ENCODE measurements at regions not wholly inside any gene's neighbourhood (a gene's known extent, or its start where the extent isn't known, plus 50 kb on each side); places are given as distances from the start of the nearest gene placed in this dataset.

DNA sequence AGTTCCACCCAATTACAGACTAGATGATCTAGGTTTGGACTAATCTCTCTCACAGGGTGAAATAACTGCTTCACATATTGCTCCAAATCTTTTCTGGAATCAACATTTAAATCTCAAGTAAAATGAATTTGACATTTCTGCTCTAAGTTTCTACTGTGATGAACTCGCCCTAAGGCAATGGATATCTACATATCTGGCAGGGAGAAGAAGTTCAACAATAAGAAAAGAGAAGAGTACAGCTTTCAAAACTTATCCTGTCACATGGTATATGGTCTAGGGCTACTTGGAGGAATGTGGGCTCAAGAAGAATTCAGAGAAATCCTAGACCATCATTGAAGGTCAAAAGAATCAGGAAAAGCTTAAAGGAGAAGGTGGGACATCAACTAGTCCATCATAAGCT lies 440.2 kb downstream of the MBD2 start:
- H3K9me3 ChIP-seq (ENCODE audit: control insufficient read depth, low read depth, low read length) = no peaks in the 10 kb centered on the region
- no peak overlapping the region for H3K18ac ChIP-seq (ENCODE audit: insufficient read length, low read depth, low read length)
- no peak overlapping the region for H3K4ac ChIP-seq (ENCODE audit: low read depth, low read length)
- DNase-seq = no peak
- H3K4me2 ChIP-seq (ENCODE audit: insufficient read depth, insufficient read length, low read length) = no peak overlapping the region
- no peak overlapping the region for H2BK120ac ChIP-seq (ENCODE audit: low read depth, low read length, poor library complexity, severe bottlenecking)
- H3K27me3 ChIP-seq (ENCODE audit: insufficient read depth, low read length) = no peaks in the 10 kb centered on the region
- no peak overlapping the region for H4K8ac ChIP-seq (replicated peaks; ENCODE audit: insufficient read length, low read depth, low read length)
- Mint-ChIP-seq H3K4me1 (no peaks in the 10 kb centered on the region), H3K27ac (no peak overlapping the region), H3K36me3 (ENCODE audit: insufficient read depth in 1 of 3, low read depth in 3 of 3) (no peaks in the 10 kb centered on the region), H3K4me3 (no peak overlapping the region), H3K9me3 (no peaks in the 10 kb centered on the region), H3K27me3 (ENCODE audit: low read depth) (no peaks in the 10 kb centered on the region)
- H2AFZ ChIP-seq (ENCODE audit: low read length) = no peak overlapping the region
- H2BK15ac ChIP-seq (ENCODE audit: low read depth, low read length) = no peak overlapping the region
- no peak overlapping the region for H3K56ac ChIP-seq (ENCODE audit: insufficient read length, low read depth, low read length)
- H3K23ac ChIP-seq (ENCODE audit: insufficient read length, low read depth, low read length) = no peak overlapping the region
- H3K4me1 ChIP-seq (ENCODE audit: insufficient read depth, low read length) = no peaks in the 10 kb centered on the region
- no peak overlapping the region for H3K14ac ChIP-seq (ENCODE audit: insufficient read depth, low read length)
- no peak overlapping the region for H2BK20ac ChIP-seq (ENCODE audit: low read depth, low read length, poor library complexity, severe bottlenecking)
- H3T11ph ChIP-seq (ENCODE audit: low read length) = no peak overlapping the region
- H2BK5ac ChIP-seq (ENCODE audit: insufficient read length, low read length) = no peak overlapping the region
- no peak overlapping the region for H4K5ac ChIP-seq (ENCODE audit: insufficient read length, low read depth, low read length)
- H4K91ac ChIP-seq (ENCODE audit: insufficient read length, low read depth, low read length) = no peak overlapping the region
- no peak overlapping the region for H2BK12ac ChIP-seq (ENCODE audit: insufficient read length, low read depth, low read length)
- no peaks in the 10 kb centered on the region for H3K79me1 ChIP-seq (ENCODE audit: insufficient read depth, low read depth, low read length, poor library complexity, severe bottlenecking)
- H2AK5ac ChIP-seq (ENCODE audit: insufficient read length, low read length) = no peak overlapping the region
- no peak overlapping the region for H3K27ac ChIP-seq (ENCODE audit: insufficient read length, low read depth, low read length)
- H4K20me1 ChIP-seq (ENCODE audit: control insufficient read depth, insufficient read depth, insufficient read length) = no peaks in the 10 kb centered on the region
- no peaks in the 10 kb centered on the region for H3K23me2 ChIP-seq (ENCODE audit: insufficient read length, low read depth, low read length, poor library complexity, severe bottlenecking)
- no peak overlapping the region for H3K9ac ChIP-seq (ENCODE audit: extremely low read depth, insufficient read length, low read length)
- no CpG with 5 or more reads among the region's 1 CpG for WGBS (ENCODE audit: extremely low coverage, insufficient read length, low lambda C conversion rate)
- TF ChIP-seq, protein P1, sequence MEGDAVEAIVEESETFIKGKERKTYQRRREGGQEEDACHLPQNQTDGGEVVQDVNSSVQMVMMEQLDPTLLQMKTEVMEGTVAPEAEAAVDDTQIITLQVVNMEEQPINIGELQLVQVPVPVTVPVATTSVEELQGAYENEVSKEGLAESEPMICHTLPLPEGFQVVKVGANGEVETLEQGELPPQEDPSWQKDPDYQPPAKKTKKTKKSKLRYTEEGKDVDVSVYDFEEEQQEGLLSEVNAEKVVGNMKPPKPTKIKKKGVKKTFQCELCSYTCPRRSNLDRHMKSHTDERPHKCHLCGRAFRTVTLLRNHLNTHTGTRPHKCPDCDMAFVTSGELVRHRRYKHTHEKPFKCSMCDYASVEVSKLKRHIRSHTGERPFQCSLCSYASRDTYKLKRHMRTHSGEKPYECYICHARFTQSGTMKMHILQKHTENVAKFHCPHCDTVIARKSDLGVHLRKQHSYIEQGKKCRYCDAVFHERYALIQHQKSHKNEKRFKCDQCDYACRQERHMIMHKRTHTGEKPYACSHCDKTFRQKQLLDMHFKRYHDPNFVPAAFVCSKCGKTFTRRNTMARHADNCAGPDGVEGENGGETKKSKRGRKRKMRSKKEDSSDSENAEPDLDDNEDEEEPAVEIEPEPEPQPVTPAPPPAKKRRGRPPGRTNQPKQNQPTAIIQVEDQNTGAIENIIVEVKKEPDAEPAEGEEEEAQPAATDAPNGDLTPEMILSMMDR (conservative IDR thresholded peaks at IDR 0.05) = no peak
- H3K79me2 ChIP-seq (ENCODE audit: insufficient read depth, low read length) = no peaks in the 10 kb centered on the region

Measured in H9 (cell line).